LNCAP (cell line): ENCODE measurements at regions not wholly inside any gene's neighbourhood (a gene's known extent, or its start where the extent isn't known, plus 50 kb on each side); places are given as distances from the start of the nearest gene placed in this dataset.

Experiments used
- TF ChIP-seq, protein P1 (sequence below): fragments of 450-650 bp; IDR thresholded peaks from 2 replicates; pipeline ENCODE4 v1.5.1; 2017; ENCODE audit warnings: mild to moderate bottlenecking

DNA sequence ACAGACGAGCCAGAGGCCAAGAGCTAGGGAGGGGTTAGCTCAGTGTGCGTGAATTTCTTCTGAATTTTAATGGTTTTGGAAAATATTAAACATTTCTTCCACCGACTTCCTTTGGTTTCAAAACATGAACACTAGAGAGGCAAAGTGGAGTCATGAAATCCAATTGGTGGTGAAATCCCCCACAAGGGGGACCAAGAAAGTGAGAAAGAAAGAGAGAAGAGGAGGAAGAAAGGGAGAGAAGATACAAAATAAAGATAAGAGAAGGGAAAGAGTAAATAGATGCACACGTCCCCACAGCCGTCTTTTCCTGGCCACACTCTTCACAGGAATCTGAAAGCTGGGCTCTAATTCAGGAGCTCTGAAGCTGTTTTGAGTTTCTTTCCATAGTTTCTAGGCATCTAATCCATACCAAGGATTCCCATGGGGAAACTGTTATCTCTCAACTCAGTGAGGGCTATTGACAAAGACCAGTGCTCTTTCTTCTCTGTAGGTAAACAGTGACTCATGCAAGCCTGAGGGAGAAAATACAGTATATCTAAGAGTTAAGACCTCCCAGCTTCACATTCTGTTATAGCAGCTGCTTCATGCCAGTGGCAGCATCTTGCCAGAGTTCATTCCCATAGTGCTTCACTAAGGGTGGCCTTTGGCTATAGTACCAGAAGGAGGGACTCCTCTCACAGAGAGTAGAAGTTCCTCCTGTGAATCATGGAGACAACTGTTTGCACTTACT is 115.8 kb upstream of the LIFR start:
- TF ChIP-seq, protein P1, sequence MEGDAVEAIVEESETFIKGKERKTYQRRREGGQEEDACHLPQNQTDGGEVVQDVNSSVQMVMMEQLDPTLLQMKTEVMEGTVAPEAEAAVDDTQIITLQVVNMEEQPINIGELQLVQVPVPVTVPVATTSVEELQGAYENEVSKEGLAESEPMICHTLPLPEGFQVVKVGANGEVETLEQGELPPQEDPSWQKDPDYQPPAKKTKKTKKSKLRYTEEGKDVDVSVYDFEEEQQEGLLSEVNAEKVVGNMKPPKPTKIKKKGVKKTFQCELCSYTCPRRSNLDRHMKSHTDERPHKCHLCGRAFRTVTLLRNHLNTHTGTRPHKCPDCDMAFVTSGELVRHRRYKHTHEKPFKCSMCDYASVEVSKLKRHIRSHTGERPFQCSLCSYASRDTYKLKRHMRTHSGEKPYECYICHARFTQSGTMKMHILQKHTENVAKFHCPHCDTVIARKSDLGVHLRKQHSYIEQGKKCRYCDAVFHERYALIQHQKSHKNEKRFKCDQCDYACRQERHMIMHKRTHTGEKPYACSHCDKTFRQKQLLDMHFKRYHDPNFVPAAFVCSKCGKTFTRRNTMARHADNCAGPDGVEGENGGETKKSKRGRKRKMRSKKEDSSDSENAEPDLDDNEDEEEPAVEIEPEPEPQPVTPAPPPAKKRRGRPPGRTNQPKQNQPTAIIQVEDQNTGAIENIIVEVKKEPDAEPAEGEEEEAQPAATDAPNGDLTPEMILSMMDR, result no peak

DNA sequence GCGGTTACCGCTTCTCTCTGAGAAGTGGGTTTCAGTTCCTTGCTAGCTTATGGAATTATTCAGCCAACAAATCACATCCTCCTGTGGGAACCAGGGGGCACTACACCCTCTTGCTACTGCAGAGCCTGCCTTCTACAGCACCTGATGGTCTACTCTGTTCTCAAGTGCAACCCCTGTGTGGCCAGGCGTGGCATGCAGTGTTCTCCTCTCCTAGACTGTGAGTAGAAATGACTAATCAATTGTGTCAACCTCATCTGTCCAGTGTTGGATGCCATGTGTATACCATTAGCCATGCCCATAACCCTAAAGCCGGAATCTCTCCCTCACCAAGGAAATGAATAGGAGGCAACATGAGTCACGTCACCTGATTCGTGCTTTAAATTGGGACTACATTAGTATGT is 117.2 kb upstream of the LIFR start:
- TF ChIP-seq, protein P1, result no peak

DNA sequence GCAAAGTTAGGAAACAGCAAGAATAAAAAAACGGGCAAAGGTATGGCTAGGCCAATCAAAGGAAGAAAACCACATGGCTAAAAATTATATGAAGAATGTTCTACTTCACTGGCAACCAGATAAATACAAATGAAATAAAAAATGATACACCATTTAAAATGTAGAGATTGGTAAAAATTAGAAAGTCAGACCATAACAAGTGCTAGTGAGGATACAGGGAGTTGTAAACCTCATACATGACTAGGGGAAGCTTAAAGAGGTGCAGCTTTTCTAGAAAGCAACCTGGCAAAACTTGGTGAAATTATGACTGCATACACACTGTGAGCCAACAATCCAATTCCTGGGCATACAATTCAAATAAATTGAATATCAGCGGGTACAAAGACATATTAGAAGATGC is 119.0 kb upstream of the LIFR start:
- TF ChIP-seq, protein P1, result no peak

DNA sequence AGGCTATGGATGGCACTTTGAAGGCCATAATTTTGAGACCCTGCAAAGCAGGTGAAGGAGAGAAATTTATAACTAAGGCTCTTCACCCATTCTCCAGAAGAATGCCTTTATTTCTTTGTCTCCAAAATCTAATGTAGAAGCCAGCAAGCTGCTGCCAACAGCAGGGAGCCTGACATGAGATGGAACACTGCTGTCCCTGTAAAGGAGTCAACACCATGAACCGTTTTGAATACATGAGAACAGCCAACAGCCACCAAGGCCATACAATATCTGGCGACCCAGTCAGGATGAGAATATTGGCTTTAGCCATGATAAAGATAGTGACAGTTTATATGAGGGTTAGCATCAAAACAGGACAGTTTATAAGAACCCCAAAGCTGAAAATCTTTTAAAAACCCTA is 121.2 kb upstream of the LIFR start:
- TF ChIP-seq, protein P1, result no peak

DNA sequence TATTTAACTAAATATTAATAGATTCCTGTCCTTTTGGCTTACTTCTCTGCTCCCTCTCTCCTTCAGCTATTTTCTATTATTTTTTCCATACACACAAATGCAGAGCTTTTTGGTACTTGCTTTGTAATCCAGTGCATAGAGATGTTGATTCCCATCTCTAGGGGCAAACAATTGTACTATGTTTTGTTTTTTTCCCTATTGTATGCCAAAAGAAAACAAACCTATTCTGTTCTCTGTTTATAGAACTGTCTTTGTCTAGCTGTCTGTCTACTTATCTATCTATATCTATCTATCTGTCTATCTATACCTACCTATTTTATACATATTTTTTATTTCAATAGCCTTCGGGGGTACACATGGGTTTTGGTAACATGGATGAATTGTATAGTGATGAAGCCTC is 121.6 kb upstream of the LIFR start:
- TF ChIP-seq, protein P1, result no peak

DNA sequence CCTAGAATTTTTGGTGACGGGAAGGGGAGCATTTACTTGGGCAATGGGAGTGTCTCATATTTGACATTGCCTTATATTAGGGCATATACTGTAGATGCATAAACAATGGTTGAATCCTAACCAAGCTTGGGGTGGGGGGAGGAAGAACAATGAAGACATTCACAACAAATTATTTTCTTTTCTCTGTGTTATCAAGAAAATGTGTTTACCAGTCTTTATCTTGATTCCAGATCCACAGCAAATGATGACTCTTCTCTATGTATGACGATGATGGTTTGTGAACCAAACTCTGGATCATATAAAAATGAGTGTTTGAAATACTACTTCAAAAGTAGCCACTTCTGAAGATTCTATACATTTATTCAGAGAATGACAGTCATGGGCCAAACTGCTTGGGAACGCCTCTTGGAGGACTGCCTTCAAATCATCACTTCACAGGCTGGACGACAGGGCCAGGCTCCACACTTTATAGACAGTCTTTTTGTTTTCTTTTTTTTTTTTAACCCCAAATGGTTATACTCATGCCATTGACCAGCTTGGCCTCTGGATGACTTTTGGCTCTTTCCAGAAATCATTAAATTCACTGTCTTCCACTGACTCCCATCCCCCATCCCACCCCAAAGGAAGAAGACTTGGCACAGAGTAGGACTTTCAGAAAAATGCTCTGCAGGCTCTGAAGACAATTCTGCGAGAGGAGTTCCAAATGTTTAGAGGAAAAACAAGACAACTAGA is 123.8 kb upstream of the LIFR start:
- TF ChIP-seq, protein P1, result no peak

DNA sequence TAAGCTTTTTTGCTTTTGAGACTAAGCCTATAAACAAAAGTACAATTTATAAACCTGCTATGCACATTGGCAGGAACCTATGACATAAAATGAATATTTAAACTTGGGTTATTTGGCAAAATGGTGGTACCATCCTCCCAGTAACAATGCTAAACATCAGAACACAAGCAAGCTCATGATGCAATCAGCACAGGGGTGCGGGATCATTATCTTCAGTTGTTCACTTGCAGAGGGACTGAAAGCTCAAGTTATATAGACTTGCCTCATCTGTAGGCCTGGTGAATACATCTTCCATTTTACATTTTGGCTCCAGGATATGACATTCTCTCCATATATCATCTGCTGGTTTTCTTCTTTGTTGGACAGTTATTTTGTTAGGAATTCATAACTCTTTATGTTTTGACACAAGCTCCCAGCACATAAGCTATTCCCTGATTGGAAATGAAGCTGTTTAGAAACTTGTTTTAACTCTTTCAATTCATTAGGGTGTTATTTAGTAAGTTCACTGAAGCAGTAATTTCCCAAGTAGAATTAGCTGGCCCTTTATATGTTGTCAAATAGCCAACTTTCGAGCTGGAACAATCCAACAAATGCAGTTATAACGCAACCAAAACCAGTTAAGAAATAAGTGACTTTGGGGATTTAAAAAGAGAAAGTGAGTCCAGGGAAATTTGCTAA is 124.7 kb upstream of the LIFR start:
- TF ChIP-seq, protein P1, result no peak
